ENCODE measurements at regions not wholly inside any gene's neighbourhood (a gene's known extent, or its start where the extent isn't known, plus 50 kb on each side); places are given as distances from the start of the nearest gene placed in this dataset.

DNA sequence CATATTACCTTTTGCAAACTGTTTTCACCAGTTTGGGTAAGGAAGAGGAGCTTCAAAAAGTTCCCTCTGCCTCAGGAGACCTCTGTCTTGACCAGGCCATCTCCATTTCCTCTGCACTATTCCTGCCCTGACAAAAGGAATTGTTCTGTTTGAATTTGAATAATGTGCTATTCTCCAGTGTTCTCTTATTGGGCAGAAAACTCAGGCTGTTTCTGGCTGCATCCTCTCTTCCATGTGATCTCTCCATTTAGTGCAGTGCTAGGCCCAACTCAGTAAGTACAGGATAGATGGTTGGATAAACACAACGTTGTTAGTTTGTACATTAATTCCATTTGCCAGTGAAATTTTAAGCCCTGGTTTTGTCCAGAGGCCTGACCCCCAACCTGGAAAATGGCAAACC lies 102.2 kb upstream of the CELF4 start:
- DNase-seq (ENCODE audit: low spot score in 2 of 2) = no peak
- H3K27ac Mint-ChIP-seq (ENCODE audit: low read depth) = no peak overlapping the region
- peaks cover 10% of the 10 kb centered on the region for H3K9me3 Mint-ChIP-seq
- ATAC-seq (replicated peaks; ENCODE audit: extremely low read depth, poor library complexity, severe bottlenecking) = no peak
- no peaks in the 10 kb centered on the region for H3K27me3 Mint-ChIP-seq
- H3K4me3 Mint-ChIP-seq = no peak overlapping the region
- H3K4me1 Mint-ChIP-seq = no peaks in the 10 kb centered on the region
- H3K36me3 Mint-ChIP-seq (ENCODE audit: insufficient read depth) = no peaks in the 10 kb centered on the region

DNA sequence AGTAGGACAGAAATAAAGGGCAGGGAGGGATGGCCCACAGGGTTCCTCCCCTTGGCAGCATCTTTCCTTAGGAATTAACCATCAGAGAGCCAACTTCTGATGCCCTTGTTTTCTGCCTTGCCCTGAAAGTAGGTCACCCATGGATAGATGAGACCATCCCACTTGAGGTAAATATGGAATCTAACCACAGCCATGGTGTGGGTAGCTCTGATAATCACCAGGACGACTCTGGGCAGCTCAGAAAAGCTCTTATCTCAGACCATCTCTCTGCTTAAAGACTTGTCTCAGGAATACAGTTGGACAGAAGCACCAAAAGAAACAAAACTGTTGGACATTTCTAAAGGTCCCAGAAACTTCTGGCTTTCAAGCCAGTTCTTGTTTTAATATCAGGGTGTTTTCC lies 101.4 kb upstream of the CELF4 start:
- no peak for ATAC-seq (replicated peaks; ENCODE audit: extremely low read depth, poor library complexity, severe bottlenecking)
- Mint-ChIP-seq H3K4me1 (no peaks in the 10 kb centered on the region), H3K27me3 (no peaks in the 10 kb centered on the region)

GRCh38 chr18:37666451-37666850 lies 100.9 kb upstream of the CELF4 start:
- Mint-ChIP-seq H3K4me3 (no peak overlapping the region), H3K27ac (ENCODE audit: low read depth) (no peak overlapping the region), H3K4me1 (no peaks in the 10 kb centered on the region), H3K9me3 (peaks cover 10% of the 10 kb centered on the region), H3K27me3 (no peaks in the 10 kb centered on the region), H3K36me3 (ENCODE audit: insufficient read depth) (no peaks in the 10 kb centered on the region)
- ATAC-seq (replicated peaks; ENCODE audit: extremely low read depth, poor library complexity, severe bottlenecking) = no peak
- DNase-seq (ENCODE audit: low spot score in 2 of 2) = no peak

More for the DNA sequence above, 101.4 kb upstream of the CELF4 start:
- DNase-seq (ENCODE audit: low spot score in 2 of 2) = no peak
- H3K9me3 Mint-ChIP-seq = peaks cover 10% of the 10 kb centered on the region
- no peak overlapping the region for H3K27ac Mint-ChIP-seq (ENCODE audit: low read depth)
- H3K36me3 Mint-ChIP-seq (ENCODE audit: insufficient read depth) = no peaks in the 10 kb centered on the region
- no peak overlapping the region for H3K4me3 Mint-ChIP-seq

GRCh38 chr18:37665346-37665745 lies 99.7 kb upstream of the CELF4 start:
- H3K9me3 Mint-ChIP-seq = peaks cover 10% of the 10 kb centered on the region
- DNase-seq (ENCODE audit: low spot score in 2 of 2) (no peak), ATAC-seq (replicated peaks; ENCODE audit: extremely low read depth, poor library complexity, severe bottlenecking) (no peak)
- H3K4me1 Mint-ChIP-seq = no peaks in the 10 kb centered on the region
- no peak overlapping the region for H3K4me3 Mint-ChIP-seq
- no peak overlapping the region for H3K27ac Mint-ChIP-seq (ENCODE audit: low read depth)
- no peaks in the 10 kb centered on the region for H3K27me3 Mint-ChIP-seq
- H3K36me3 Mint-ChIP-seq (ENCODE audit: insufficient read depth) = no peaks in the 10 kb centered on the region

DNA sequence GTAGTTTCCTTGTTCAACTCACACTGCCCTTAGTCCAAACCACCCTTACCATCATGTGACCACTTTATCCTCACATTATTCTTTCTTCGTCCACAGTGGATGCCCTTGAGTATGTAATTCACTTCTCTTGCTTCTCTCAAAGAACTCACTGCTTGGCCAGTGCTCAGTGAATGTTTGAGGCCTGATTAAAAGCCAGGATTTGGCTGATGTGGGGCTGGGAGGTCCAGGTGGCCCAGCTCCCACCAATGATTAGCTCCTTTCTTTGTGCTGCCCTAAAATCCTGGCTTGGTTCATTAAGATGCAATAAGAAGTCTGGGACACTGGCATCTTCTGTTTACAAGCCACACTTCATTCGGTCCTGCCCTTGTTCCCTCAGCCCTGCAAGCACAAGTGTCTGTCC lies 97.8 kb upstream of the CELF4 start:
- ATAC-seq (replicated peaks; ENCODE audit: extremely low read depth, poor library complexity, severe bottlenecking) (no peak), DNase-seq (ENCODE audit: low spot score in 2 of 2) (no peak)
- no peaks in the 10 kb centered on the region for H3K36me3 Mint-ChIP-seq (ENCODE audit: insufficient read depth)
- H3K27me3 Mint-ChIP-seq = no peaks in the 10 kb centered on the region
- H3K9me3 Mint-ChIP-seq = peaks cover 24% of the 10 kb centered on the region
- H3K4me3 Mint-ChIP-seq = no peak overlapping the region
- H3K27ac Mint-ChIP-seq (ENCODE audit: low read depth) = no peak overlapping the region
- H3K4me1 Mint-ChIP-seq = no peaks in the 10 kb centered on the region

DNA sequence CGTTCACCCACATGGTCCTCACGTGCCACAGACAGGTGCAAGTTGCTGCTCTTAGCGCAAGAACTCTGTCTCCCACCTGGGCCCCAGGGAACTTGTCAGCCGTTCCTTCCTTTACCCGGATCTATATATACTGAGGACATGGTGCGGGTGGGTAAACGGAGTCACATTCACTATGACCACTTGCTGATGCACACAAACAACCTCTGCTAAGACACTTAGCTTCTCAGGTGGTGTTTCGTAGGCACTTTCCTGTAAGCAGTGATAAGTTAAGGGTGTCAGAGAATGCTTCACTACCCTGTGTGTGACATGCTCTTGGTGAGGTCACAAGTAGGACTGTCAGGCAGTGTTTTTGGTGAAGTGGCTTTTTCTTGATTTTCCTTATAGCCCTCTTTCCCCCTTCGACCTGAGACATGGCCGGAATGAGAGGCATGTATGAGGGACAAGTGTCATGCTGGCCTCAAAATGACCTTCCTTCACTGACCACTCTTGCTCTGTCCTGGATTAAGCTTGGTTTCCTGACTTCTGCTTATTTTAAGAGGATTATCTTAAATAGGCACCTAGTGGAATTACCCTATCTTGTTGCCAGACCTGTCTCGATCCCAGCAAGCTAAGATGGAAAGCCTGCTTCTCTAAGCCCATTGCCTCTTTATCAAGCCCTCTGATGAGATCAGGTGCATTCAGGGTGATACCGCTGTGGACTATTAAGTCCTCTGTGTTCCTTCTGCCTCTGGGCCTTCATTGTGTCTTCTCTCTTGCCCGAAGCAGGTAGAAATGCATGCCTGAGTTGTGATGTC lies 97.1 kb upstream of the CELF4 start:
- Mint-ChIP-seq H3K36me3 (ENCODE audit: insufficient read depth) (no peaks in the 10 kb centered on the region), H3K27me3 (no peaks in the 10 kb centered on the region), H3K4me3 (no peak overlapping the region), H3K27ac (ENCODE audit: low read depth) (no peak overlapping the region), H3K9me3 (peaks cover 24% of the 10 kb centered on the region), H3K4me1 (no peaks in the 10 kb centered on the region)
- DNase-seq (ENCODE audit: low spot score in 2 of 2) = no peak
- ATAC-seq (replicated peaks; ENCODE audit: extremely low read depth, poor library complexity, severe bottlenecking) = no peak

- Mint-ChIP-seq H3K4me1 (no peaks in the 10 kb centered on the region), H3K9me3 (peaks cover 24% of the 10 kb centered on the region), H3K27ac (ENCODE audit: low read depth) (no peak overlapping the region)
These were observed 96.5 kb upstream of the CELF4 start for GRCh38 chr18:37662099-37662498.

GRCh38 chr18:37661478-37661877 lies 95.9 kb upstream of the CELF4 start:
- H3K36me3 Mint-ChIP-seq (ENCODE audit: insufficient read depth) = no peaks in the 10 kb centered on the region
- no peak for ATAC-seq (replicated peaks; ENCODE audit: extremely low read depth, poor library complexity, severe bottlenecking)

More at GRCh38 chr18:37662099-37662498, 96.5 kb upstream of the CELF4 start:
- DNase-seq (ENCODE audit: low spot score in 2 of 2) (no peak), ATAC-seq (replicated peaks; ENCODE audit: extremely low read depth, poor library complexity, severe bottlenecking) (no peak)
- Mint-ChIP-seq H3K27me3 (no peaks in the 10 kb centered on the region), H3K4me3 (no peak overlapping the region), H3K36me3 (ENCODE audit: insufficient read depth) (no peaks in the 10 kb centered on the region)

GRCh38 chr18:37661061-37661460 lies 95.5 kb upstream of the CELF4 start:
- H3K4me1 Mint-ChIP-seq = no peaks in the 10 kb centered on the region
- DNase-seq (ENCODE audit: low spot score in 2 of 2) (no peak), ATAC-seq (replicated peaks; ENCODE audit: extremely low read depth, poor library complexity, severe bottlenecking) (no peak)
- H3K4me3 Mint-ChIP-seq = no peak overlapping the region
- H3K27ac Mint-ChIP-seq (ENCODE audit: low read depth) = no peak overlapping the region
- H3K27me3 Mint-ChIP-seq = no peaks in the 10 kb centered on the region
- H3K9me3 Mint-ChIP-seq = peaks cover 24% of the 10 kb centered on the region
- no peaks in the 10 kb centered on the region for H3K36me3 Mint-ChIP-seq (ENCODE audit: insufficient read depth)

More at GRCh38 chr18:37661478-37661877, 95.9 kb upstream of the CELF4 start:
- Mint-ChIP-seq H3K27me3 (no peaks in the 10 kb centered on the region), H3K4me3 (no peak overlapping the region), H3K9me3 (peaks cover 24% of the 10 kb centered on the region), H3K4me1 (no peaks in the 10 kb centered on the region), H3K27ac (ENCODE audit: low read depth) (no peak overlapping the region)
- DNase-seq (ENCODE audit: low spot score in 2 of 2) = no peak

- H3K36me3 Mint-ChIP-seq (ENCODE audit: insufficient read depth) = no peaks in the 10 kb centered on the region
- H3K9me3 Mint-ChIP-seq = peaks cover 26% of the 10 kb centered on the region
- H3K27me3 Mint-ChIP-seq = no peaks in the 10 kb centered on the region
- no peak for DNase-seq (ENCODE audit: low spot score in 2 of 2)
- H3K4me3 Mint-ChIP-seq = no peak overlapping the region
- no peak overlapping the region for H3K27ac Mint-ChIP-seq (ENCODE audit: low read depth)
- no peaks in the 10 kb centered on the region for H3K4me1 Mint-ChIP-seq
- ATAC-seq (replicated peaks; ENCODE audit: extremely low read depth, poor library complexity, severe bottlenecking) = no peak
These were observed 95.1 kb upstream of the CELF4 start for GRCh38 chr18:37660658-37661057.

DNA sequence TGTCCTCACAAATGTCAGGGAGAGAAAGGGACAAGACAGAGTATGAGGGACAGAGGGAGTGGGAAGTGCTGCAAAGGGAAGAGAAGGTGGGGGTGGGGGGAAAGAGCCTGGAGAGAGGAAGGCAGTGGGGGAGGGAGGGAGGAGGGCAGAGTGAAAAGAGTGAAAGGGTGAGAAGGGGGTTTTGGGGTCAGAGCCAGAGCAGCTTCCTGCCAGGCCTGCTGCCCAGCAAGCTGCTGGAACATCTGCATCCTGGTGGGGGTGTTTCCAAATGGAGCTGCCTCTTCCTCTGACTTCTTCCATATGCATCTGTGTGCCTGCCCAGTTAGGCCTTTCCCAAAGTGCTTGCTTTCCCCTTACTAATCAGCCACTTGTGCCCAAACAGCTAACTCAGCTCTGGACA lies 94.3 kb upstream of the CELF4 start:
- no peaks in the 10 kb centered on the region for H3K4me1 Mint-ChIP-seq
- DNase-seq (ENCODE audit: low spot score in 2 of 2) = no peak
- H3K27me3 Mint-ChIP-seq = no peaks in the 10 kb centered on the region
- no peak overlapping the region for H3K4me3 Mint-ChIP-seq
- no peak for ATAC-seq (replicated peaks; ENCODE audit: extremely low read depth, poor library complexity, severe bottlenecking)
- no peaks in the 10 kb centered on the region for H3K36me3 Mint-ChIP-seq (ENCODE audit: insufficient read depth)
- peaks cover 28% of the 10 kb centered on the region for H3K9me3 Mint-ChIP-seq
- H3K27ac Mint-ChIP-seq (ENCODE audit: low read depth) = no peak overlapping the region

GRCh38 chr18:37658894-37659293 lies 93.3 kb upstream of the CELF4 start:
- H3K36me3 Mint-ChIP-seq (ENCODE audit: insufficient read depth) = no peaks in the 10 kb centered on the region
- no peaks in the 10 kb centered on the region for H3K27me3 Mint-ChIP-seq
- H3K4me3 Mint-ChIP-seq = no peak overlapping the region
- peaks cover 28% of the 10 kb centered on the region for H3K9me3 Mint-ChIP-seq
- ATAC-seq (replicated peaks; ENCODE audit: extremely low read depth, poor library complexity, severe bottlenecking) (no peak), DNase-seq (ENCODE audit: low spot score in 2 of 2) (no peak)
- H3K27ac Mint-ChIP-seq (ENCODE audit: low read depth) = no peak overlapping the region
- no peaks in the 10 kb centered on the region for H3K4me1 Mint-ChIP-seq

GRCh38 chr18:37657493-37657892 lies 91.9 kb upstream of the CELF4 start:
- no peaks in the 10 kb centered on the region for H3K4me1 Mint-ChIP-seq
- no peak for ATAC-seq (replicated peaks; ENCODE audit: extremely low read depth, poor library complexity, severe bottlenecking)
- peaks cover 18% of the 10 kb centered on the region for H3K9me3 Mint-ChIP-seq
- H3K4me3 Mint-ChIP-seq = no peak overlapping the region
- H3K36me3 Mint-ChIP-seq (ENCODE audit: insufficient read depth) = no peaks in the 10 kb centered on the region
- no peaks in the 10 kb centered on the region for H3K27me3 Mint-ChIP-seq
- DNase-seq (ENCODE audit: low spot score in 2 of 2) = no peak
- no peak overlapping the region for H3K27ac Mint-ChIP-seq (ENCODE audit: low read depth)

All from central memory CD8-positive, alpha-beta T cell (primary cell).